Transverse colon (tissue), 4 donors: ENCODE measurements at regions not wholly inside any gene's neighbourhood (a gene's known extent, or its start where the extent isn't known, plus 50 kb on each side); places are given as distances from the start of the nearest gene placed in this dataset.
A peak's percentile ranks its signal among the peaks of the same experiment; 100 is the strongest.

Experiments used
- DNase-seq: peaks from one replicate; pipeline ENCODE4 v3.0.0-alpha.2; 2019
- H3K27ac ChIP-seq, 4 donors: fragments of 200-600 bp; sonication (generic); 2 replicates each; pipeline ENCODE4 v1.5.1; 2016 to 2018; ENCODE audit warnings: inconsistent platforms in 4 of 4
- H3K27me3 ChIP-seq: fragments of 200-600 bp; sonication (generic); 2 replicates; pipeline ENCODE4 v1.5.1; 2017; ENCODE audit warnings: inconsistent platforms
- H3K36me3 ChIP-seq, 4 donors: fragments of 200-600 bp; sonication (generic); 2 replicates each; pipeline ENCODE4 v1.5.1; 2017 to 2019; ENCODE audit warnings: inconsistent platforms in 4 of 4
- H3K4me1 ChIP-seq, 4 donors: fragments of 200-600 bp; sonication (generic); 2 replicates each; pipeline ENCODE4 v1.5.1; 2017 to 2020; ENCODE audit warnings: inconsistent platforms in 4 of 4
- H3K4me3 ChIP-seq, 4 donors: fragments of 200-600 bp; sonication (generic); 1 replicate in 1 of 4; 2 replicates in 3 of 4; pipeline versions ENCODE4 v1.5.1 to v1.6.1; 2017 to 2019; ENCODE audit warnings: inconsistent platforms in 4 of 4
- H3K9me3 ChIP-seq, 2 donors: fragments of 200-600 bp; sonication (generic); 2 replicates each; pipeline ENCODE4 v1.5.1; 2017 to 2019; ENCODE audit warnings: inconsistent platforms in 2 of 2
- EP300 ChIP-seq: sonication (generic); formaldehyde crosslinking; IDR thresholded peaks from one replicate; pipeline ENCODE4 v1.6.1; 2017; ENCODE audit warnings: antibody characterized with exemption, low read depth
- POLR2A ChIP-seq: fragments of 450-650 bp; IDR thresholded peaks from one replicate; pipeline ENCODE4 v1.6.1; 2016; ENCODE audit warnings: antibody characterized with exemption, mild to moderate bottlenecking, moderate library complexity
- POLR2AphosphoS5 ChIP-seq, 3 donors: sonication (generic); formaldehyde crosslinking; IDR thresholded peaks; one replicate each; pipeline ENCODE4 v1.6.1; 2016; ENCODE audit warnings: antibody characterized with exemption in 3 of 3
- WGBS, 2 donors: methylation state at CpG; one replicate each; pipeline ENCODE4 v1.1.5; 2018; ENCODE audit warnings: low coverage in 1 of 2; 5-methylcytosine and 5-hydroxymethylcytosine counted together
- in situ Hi-C, 4 donors: fragments of 200-750 bp; cut with MboI; loops; one replicate each; pipeline versions ENCODE4 v1.15.0 to v1.15.1; 2017; ENCODE audit warnings: low sequenced_read_pairs in 3 of 4, low pct_ligation_motif_present in 1 of 4, low pct_unique_long_range_greater_than_20kb in 1 of 4
- intact Hi-C: fragments of 100-400 bp; cut with DNase I; formaldehyde crosslinking; loops from one replicate; pipeline ENCODE4 v1.15.1; 2023; ENCODE audit warnings: low total_unique reads
- TF ChIP-seq, protein P1 (sequence below), 5 experiments: fragments of 200-600 bp in 3 of 5; fragments of 450-650 bp in 2 of 5; sonication (generic) in 3 of 5; IDR thresholded peaks; 1 replicate in 2 of 5; 2 replicates in 3 of 5; pipeline ENCODE4 v1.5.1; 2016 to 2017; ENCODE audit warnings: antibody characterized with exemption in 5 of 5, inconsistent platforms in 3 of 5, mild to moderate bottlenecking in 2 of 5, moderate library complexity in 1 of 5

- H3K4me1 ChIP-seq: peaks cover 18 to 36% (median 25%) of the 10 kb centered on the region in 4 donors
- H3K27ac ChIP-seq: peak overlapping the region; percentile 59 to 81 (median 70)
- no peaks in the 10 kb centered on the region for H3K36me3 ChIP-seq
- no peak for DNase-seq
- TF ChIP-seq POLR2A: no peak
- TF ChIP-seq, protein P1, sequence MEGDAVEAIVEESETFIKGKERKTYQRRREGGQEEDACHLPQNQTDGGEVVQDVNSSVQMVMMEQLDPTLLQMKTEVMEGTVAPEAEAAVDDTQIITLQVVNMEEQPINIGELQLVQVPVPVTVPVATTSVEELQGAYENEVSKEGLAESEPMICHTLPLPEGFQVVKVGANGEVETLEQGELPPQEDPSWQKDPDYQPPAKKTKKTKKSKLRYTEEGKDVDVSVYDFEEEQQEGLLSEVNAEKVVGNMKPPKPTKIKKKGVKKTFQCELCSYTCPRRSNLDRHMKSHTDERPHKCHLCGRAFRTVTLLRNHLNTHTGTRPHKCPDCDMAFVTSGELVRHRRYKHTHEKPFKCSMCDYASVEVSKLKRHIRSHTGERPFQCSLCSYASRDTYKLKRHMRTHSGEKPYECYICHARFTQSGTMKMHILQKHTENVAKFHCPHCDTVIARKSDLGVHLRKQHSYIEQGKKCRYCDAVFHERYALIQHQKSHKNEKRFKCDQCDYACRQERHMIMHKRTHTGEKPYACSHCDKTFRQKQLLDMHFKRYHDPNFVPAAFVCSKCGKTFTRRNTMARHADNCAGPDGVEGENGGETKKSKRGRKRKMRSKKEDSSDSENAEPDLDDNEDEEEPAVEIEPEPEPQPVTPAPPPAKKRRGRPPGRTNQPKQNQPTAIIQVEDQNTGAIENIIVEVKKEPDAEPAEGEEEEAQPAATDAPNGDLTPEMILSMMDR (IDR thresholded peaks at IDR 0.05): no peak
- TF ChIP-seq POLR2AphosphoS5 (IDR thresholded peaks at IDR 0.05): peak; percentile 35 to 59 (median 59)
- TF ChIP-seq EP300: no peak
- no peak overlapping the region for H3K4me3 ChIP-seq
- WGBS, 2 donors: 48% methylated on average over 4 of the region's 4 CpGs
- H3K27me3 ChIP-seq: no peaks in the 10 kb centered on the region
- intact Hi-C loops (no loop called here), in situ Hi-C loops (no loop called here)
- H3K9me3 ChIP-seq: no peaks in the 10 kb centered on the region
Observed at GRCh38 chr2:217625557-217626169, 377.1 kb downstream of the TNS1 start.

DNA sequence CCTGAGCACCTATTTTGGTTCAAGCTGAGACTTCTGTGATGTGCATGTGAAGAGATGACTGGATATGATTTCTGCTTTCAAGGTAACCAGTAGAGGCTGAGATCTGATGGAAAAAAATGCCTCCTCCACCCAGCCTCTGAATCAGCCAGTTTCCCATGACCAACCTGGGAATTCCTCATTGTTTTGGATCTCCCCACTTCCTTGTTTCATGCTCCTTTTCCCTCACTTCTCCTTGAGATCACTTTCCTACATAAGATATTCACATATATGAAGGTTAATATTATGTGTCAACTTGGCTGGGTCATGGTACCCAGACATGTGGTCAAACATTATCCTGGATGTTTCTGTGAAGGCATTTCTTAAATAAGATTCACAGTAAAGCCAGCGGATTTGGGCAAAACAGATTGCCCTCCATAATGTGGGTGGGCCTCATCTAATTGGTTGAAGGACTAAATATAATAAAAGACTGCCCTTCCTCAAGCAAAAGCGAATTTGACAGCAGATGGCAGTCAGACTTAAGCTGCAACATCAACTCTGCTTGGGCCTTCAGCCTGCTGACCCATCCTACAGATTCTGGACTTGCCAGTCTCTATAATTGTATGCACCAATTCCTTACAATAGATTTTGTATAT, 379.4 kb downstream of the TNS1 start:
- in situ Hi-C loops (no loop called here), intact Hi-C loops (loop anchor here (5.0 kb wide), 1 partner anchor 931 kb away; no protein-coding TSS in a partner anchor)
- no peak overlapping the region for H3K4me3 ChIP-seq
- DNase-seq: no peak
- H3K36me3 ChIP-seq: no peaks in the 10 kb centered on the region
- 75 to 79% methylated on average over 2 of the region's 2 CpGs for WGBS, 2 donors
- TF ChIP-seq POLR2A (no peak), POLR2AphosphoS5 (IDR thresholded peaks at IDR 0.05) (no peak), EP300 (no peak)
- TF ChIP-seq, protein P1 (IDR thresholded peaks at IDR 0.05): no peak
- no peaks in the 10 kb centered on the region for H3K9me3 ChIP-seq
- H3K4me1 ChIP-seq: peaks cover 18 to 30% (median 25%) of the 10 kb centered on the region in 4 donors
- no peaks in the 10 kb centered on the region for H3K27me3 ChIP-seq
- peak overlapping the region; percentile 73 to 82 (median 78) for H3K27ac ChIP-seq

- Histone ChIP-seq H3K27me3 (no peaks in the 10 kb centered on the region), H3K9me3 (no peaks in the 10 kb centered on the region), H3K4me3 (no peak overlapping the region), H3K36me3 (no peaks in the 10 kb centered on the region), H3K27ac (peak overlapping the region; percentile 73 to 82 (median 78)), H3K4me1 (peaks cover 18 to 27% (median 24%) of the 10 kb centered on the region in 4 donors)
- TF ChIP-seq POLR2AphosphoS5 (IDR thresholded peaks at IDR 0.05): peak; percentile 90 to 93 (median 93)
- TF ChIP-seq, protein P1 (IDR thresholded peaks at IDR 0.05): no peak
- TF ChIP-seq EP300: peak; percentile 84
- TF ChIP-seq POLR2A: no peak
- in situ Hi-C loops: no loop called here
- WGBS, 2 donors: 48% methylated on average over 9 of the region's 9 CpGs; no CpG with 5 or more reads in 1 of the 2 donors
- DNase-seq: peak; percentile 22
- intact Hi-C loops: loop anchor here (5.0 kb wide), 1 partner anchor 930 kb away; no protein-coding TSS in a partner anchor
Observed at GRCh38 chr2:217622205-217623060, 380.4 kb downstream of the TNS1 start.

GRCh38 chr2:217621391-217621801, 381.4 kb downstream of the TNS1 start:
- intact Hi-C loops (loop anchor here (5.0 kb wide), 1 partner anchor 929 kb away; no protein-coding TSS in a partner anchor), in situ Hi-C loops (no loop called here)
- no peak for DNase-seq
- Histone ChIP-seq H3K27me3 (no peaks in the 10 kb centered on the region), H3K27ac (peak overlapping the region in 3 of 4 donors; percentile 49 to 82 (median 80)), H3K4me1 (peaks cover 18 to 27% (median 24%) of the 10 kb centered on the region in 4 donors), H3K36me3 (no peaks in the 10 kb centered on the region), H3K9me3 (no peaks in the 10 kb centered on the region), H3K4me3 (no peak overlapping the region)
- 50% methylated on average over 2 of the region's 2 CpGs; no CpG with 5 or more reads in 1 of the 2 donors for WGBS, 2 donors
- no peak for TF ChIP-seq POLR2AphosphoS5 (IDR thresholded peaks at IDR 0.05)
- TF ChIP-seq, protein P1 (IDR thresholded peaks at IDR 0.05): no peak
- TF ChIP-seq EP300: no peak
- TF ChIP-seq POLR2A: no peak
